GM12873 (cell line): ENCODE measurements at regions not wholly inside any gene's neighbourhood (a gene's known extent, or its start where the extent isn't known, plus 50 kb on each side); places are given as distances from the start of the nearest gene placed in this dataset.

Experiments
- CTCF ChIP-seq: IDR thresholded peaks from 2 replicates; pipeline ENCODE4 v1.5.1; 2012; ENCODE audit warnings: low read depth, mild to moderate bottlenecking, moderate library complexity, low read length, control low read depth; ENCODE audit not compliant: insufficient read depth; ENCODE audit errors: missing control alignments

- no peak for TF ChIP-seq CTCF
These were observed 239.1 kb downstream of the CHM start for GRCh38 chrX:85808217-85808616.

GRCh38 chrX:85765651-85766050, 281.7 kb downstream of the CHM start:
- no peak for TF ChIP-seq CTCF

GRCh38 chrX:85698921-85699320, 319.5 kb upstream of the POF1B start:
- no peak for TF ChIP-seq CTCF

GRCh38 chrX:85685843-85686242, 306.4 kb upstream of the POF1B start:
- no peak for TF ChIP-seq CTCF

- no peak for TF ChIP-seq CTCF
These were observed 287.0 kb upstream of the POF1B start for GRCh38 chrX:85666471-85666870.

- TF ChIP-seq CTCF: no peak
These were observed 251.4 kb upstream of the POF1B start for GRCh38 chrX:85630901-85631300.

GRCh38 chrX:85627363-85627762, 247.9 kb upstream of the POF1B start:
- peak; percentile 53 for TF ChIP-seq CTCF
